Glutamatergic neuron (in vitro differentiated cells): ENCODE measurements at regions not wholly inside any gene's neighbourhood (a gene's known extent, or its start where the extent isn't known, plus 50 kb on each side); places are given as distances from the start of the nearest gene placed in this dataset.

Experiments
- DNase-seq: peaks from one replicate; pipeline ENCODE4 v3.0.0; 2022
- H3K27ac Mint-ChIP-seq: one replicate; pipeline ENCODE4 v1.8.0; 2020; ENCODE audit warnings: mild to moderate bottlenecking, mixed read lengths, inconsistent platforms; ENCODE audit not compliant: unreplicated experiment
- H3K27me3 Mint-ChIP-seq: one replicate; pipeline ENCODE4 v1.8.0; 2020; ENCODE audit warnings: mild to moderate bottlenecking, moderate library complexity, mixed read lengths, inconsistent platforms; ENCODE audit not compliant: unreplicated experiment
- H3K36me3 Mint-ChIP-seq: one replicate; pipeline ENCODE4 v1.8.0; 2020; ENCODE audit warnings: mild to moderate bottlenecking, mixed read lengths, inconsistent platforms; ENCODE audit not compliant: unreplicated experiment
- H3K4me1 Mint-ChIP-seq: one replicate; pipeline ENCODE4 v1.8.0; 2020; ENCODE audit warnings: mild to moderate bottlenecking, low read depth, mixed read lengths, inconsistent platforms; ENCODE audit not compliant: unreplicated experiment
- H3K4me3 Mint-ChIP-seq: one replicate; pipeline ENCODE4 v1.8.0; 2020; ENCODE audit warnings: mild to moderate bottlenecking, mixed read lengths, inconsistent platforms; ENCODE audit not compliant: unreplicated experiment
- H3K9me3 Mint-ChIP-seq: one replicate; pipeline ENCODE4 v1.8.0; 2020; ENCODE audit warnings: mild to moderate bottlenecking, moderate library complexity, mixed read lengths, inconsistent platforms; ENCODE audit not compliant: unreplicated experiment
- CTCF ChIP-seq: fragments of 200-600 bp; sonication (generic); IDR thresholded peaks from one replicate; pipeline ENCODE4 v1.5.0; 2021; ENCODE audit not compliant: partially characterized antibody, unreplicated experiment

DNA sequence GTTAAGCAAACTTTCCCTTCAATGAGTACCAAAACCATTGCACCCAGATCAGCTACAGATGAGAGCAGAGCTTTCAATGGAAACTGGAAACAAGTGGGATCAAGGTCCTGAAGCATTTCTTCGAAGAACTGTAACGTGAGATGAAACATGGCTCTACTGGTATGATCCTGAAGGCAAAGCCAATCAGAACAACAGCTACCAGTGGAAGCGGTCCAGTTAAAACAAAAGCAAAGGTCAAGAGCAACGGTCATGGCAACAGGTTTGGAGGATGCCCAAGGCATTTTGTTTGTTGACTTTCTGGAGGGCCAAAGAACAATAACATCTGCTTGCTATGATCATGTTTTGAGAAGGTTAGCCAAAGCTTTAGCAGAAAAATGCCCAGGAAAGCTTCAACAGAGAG is 137.9 kb upstream of the CPSF6 start:
- Mint-ChIP-seq H3K4me1 (no peaks in the 10 kb centered on the region), H3K27me3 (peaks cover 2% of the 10 kb centered on the region), H3K9me3 (peaks cover 2% of the 10 kb centered on the region), H3K4me3 (no peak overlapping the region), H3K27ac (no peak overlapping the region), H3K36me3 (no peaks in the 10 kb centered on the region)
- no peak for TF ChIP-seq CTCF
- DNase-seq = no peak

DNA sequence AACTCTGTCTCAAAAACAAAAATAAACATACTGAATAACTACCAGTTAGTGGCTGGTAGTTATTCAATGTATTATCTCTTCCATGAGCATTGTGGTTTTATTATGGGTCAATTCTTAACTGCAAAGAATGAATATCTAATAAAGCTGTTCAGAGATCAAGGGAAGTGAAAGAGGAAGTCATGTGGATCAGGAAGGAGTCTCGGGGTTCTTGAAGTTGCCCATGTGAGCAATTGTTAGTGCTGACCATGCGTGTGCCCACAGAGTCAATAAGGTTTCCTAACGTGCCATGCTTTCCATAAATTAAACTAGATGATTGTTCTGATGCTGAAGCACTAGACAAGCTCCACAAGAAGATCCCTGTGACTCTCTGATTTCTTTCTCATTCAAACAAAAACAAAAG is 136.5 kb upstream of the CPSF6 start:
- no peaks in the 10 kb centered on the region for H3K4me1 Mint-ChIP-seq
- no peak overlapping the region for H3K4me3 Mint-ChIP-seq
- H3K9me3 Mint-ChIP-seq = peaks cover 2% of the 10 kb centered on the region
- DNase-seq = no peak
- H3K36me3 Mint-ChIP-seq = no peaks in the 10 kb centered on the region
- TF ChIP-seq CTCF = no peak
- peaks cover 2% of the 10 kb centered on the region for H3K27me3 Mint-ChIP-seq
- H3K27ac Mint-ChIP-seq = no peak overlapping the region

GRCh38 chr12:69105101-69105962 is 134.0 kb upstream of the CPSF6 start:
- no peak for DNase-seq
- H3K9me3 Mint-ChIP-seq = peaks cover 2% of the 10 kb centered on the region
- no peaks in the 10 kb centered on the region for H3K4me1 Mint-ChIP-seq
- H3K4me3 Mint-ChIP-seq = no peak overlapping the region
- no peak for TF ChIP-seq CTCF
- H3K27ac Mint-ChIP-seq = no peak overlapping the region
- H3K27me3 Mint-ChIP-seq = peaks cover 2% of the 10 kb centered on the region
- no peaks in the 10 kb centered on the region for H3K36me3 Mint-ChIP-seq

- Mint-ChIP-seq H3K36me3 (no peaks in the 10 kb centered on the region), H3K4me1 (no peaks in the 10 kb centered on the region), H3K27me3 (peaks cover 2% of the 10 kb centered on the region), H3K9me3 (peaks cover 2% of the 10 kb centered on the region), H3K4me3 (no peak overlapping the region), H3K27ac (no peak overlapping the region)
- TF ChIP-seq CTCF = no peak
- DNase-seq = no peak
Measured at GRCh38 chr12:69106482-69107118, 132.8 kb upstream of the CPSF6 start.

GRCh38 chr12:69107541-69107940 is 131.8 kb upstream of the CPSF6 start:
- no peak overlapping the region for H3K27ac Mint-ChIP-seq

More at GRCh38 chr12:69107541-69107940, 131.8 kb upstream of the CPSF6 start:
- Mint-ChIP-seq H3K36me3 (no peaks in the 10 kb centered on the region), H3K4me3 (no peak overlapping the region), H3K27me3 (peaks cover 2% of the 10 kb centered on the region), H3K4me1 (no peaks in the 10 kb centered on the region), H3K9me3 (no peaks in the 10 kb centered on the region)
- TF ChIP-seq CTCF = no peak
- no peak for DNase-seq
